Peyer's patch (tissue), 4 donors: ENCODE measurements at regions not wholly inside any gene's neighbourhood (a gene's known extent, or its start where the extent isn't known, plus 50 kb on each side); places are given as distances from the start of the nearest gene placed in this dataset.

Experiments used
- POLR2A ChIP-seq, 2 donors: fragments of 450-650 bp; IDR thresholded peaks; one replicate each; pipeline ENCODE4 v1.5.1; 2017; ENCODE audit warnings: antibody characterized with exemption in 2 of 2, mild to moderate bottlenecking in 2 of 2, moderate library complexity in 2 of 2
- TF ChIP-seq, protein P1 (sequence below), 6 experiments: fragments of 450-650 bp in 4 of 6; fragments of 200-600 bp in 2 of 6; sonication (generic) in 1 of 6; IDR thresholded peaks; one replicate each; pipeline ENCODE4 v1.5.1; 2017 to 2019; ENCODE audit warnings: antibody characterized with exemption in 6 of 6, mild to moderate bottlenecking in 3 of 6, moderate library complexity in 1 of 6

DNA sequence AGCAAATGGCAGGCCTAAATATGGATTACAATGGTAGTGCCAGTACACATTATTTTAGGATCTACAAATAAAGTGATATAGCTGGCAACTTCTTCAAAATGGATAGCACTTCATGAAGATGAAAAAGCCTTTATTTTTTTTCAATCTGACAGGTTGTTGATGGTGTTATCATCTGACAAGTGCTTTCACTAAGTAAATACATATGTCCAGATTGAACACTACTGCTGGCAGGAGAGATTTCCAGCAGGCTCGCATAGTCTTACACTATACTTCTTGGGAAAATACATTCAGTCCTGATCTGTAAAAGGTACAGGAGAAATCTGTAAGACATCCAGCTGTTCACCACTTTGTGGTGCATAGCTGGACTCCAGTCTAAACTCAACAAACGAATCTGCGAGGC is 50.9 kb upstream of the ALCAM start:
- no peak for TF ChIP-seq POLR2A (IDR thresholded peaks at IDR 0.05)
- TF ChIP-seq, protein P1, sequence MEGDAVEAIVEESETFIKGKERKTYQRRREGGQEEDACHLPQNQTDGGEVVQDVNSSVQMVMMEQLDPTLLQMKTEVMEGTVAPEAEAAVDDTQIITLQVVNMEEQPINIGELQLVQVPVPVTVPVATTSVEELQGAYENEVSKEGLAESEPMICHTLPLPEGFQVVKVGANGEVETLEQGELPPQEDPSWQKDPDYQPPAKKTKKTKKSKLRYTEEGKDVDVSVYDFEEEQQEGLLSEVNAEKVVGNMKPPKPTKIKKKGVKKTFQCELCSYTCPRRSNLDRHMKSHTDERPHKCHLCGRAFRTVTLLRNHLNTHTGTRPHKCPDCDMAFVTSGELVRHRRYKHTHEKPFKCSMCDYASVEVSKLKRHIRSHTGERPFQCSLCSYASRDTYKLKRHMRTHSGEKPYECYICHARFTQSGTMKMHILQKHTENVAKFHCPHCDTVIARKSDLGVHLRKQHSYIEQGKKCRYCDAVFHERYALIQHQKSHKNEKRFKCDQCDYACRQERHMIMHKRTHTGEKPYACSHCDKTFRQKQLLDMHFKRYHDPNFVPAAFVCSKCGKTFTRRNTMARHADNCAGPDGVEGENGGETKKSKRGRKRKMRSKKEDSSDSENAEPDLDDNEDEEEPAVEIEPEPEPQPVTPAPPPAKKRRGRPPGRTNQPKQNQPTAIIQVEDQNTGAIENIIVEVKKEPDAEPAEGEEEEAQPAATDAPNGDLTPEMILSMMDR (IDR thresholded peaks at IDR 0.05): no peak
